Stimulated activated CD4-positive, alpha-beta T cell treated with anti-CD3 and anti-CD28 coated beads, TNF-alpha, amount 100 ng/mL, for 48 hours (primary cell): ENCODE measurements at regions not wholly inside any gene's neighbourhood (a gene's known extent, or its start where the extent isn't known, plus 50 kb on each side); places are given as distances from the start of the nearest gene placed in this dataset.
"Not testable (repeated sequence)": the region's sequence is repeated elsewhere in the genome, so short reads cannot be mapped to it uniquely, and the experiment has no call there.

ENCODE experiments used
- DNase-seq, 3 donors: peaks; one replicate each; pipeline ENCODE4 v3.0.0-alpha.2; 2020; ENCODE audit warnings: low read depth in 3 of 3

GRCh38 chr9:34907044-34907443, 51.0 kb upstream of the PHF24 start:
- DNase-seq = no peak

DNA sequence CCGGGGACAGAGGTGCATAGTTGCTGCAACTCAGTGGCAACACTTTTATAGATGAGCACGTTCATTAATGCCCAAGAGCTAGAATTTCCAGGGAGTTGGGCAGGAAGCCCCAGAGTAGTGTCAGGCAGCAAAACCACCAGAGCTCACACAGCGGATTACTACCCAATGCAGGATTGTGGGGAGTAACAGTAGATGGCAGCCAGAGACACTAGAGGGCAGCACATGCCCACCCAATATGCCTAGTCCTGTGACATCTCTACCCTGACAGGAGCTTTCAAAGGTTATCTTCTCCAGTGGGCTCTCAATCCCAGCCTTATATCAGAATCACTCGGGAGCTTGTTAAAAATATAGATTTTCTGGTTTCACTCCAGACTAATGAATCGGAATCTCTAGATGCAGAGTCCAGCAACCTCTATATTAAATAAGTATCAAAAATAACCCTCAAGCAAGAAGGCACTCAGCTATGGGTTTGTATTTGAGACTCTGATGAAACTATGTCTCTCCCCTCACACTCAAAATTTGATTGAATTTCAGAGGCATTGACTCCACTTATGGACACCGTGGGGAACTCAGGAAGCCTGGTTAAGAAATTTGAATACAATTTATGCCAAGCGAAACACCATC, 58.4 kb upstream of the PHF24 start:
- DNase-seq = peak; percentile 56 to 68 (median 58)

- DNase-seq = no peak
Observed at GRCh38 chr9:34898846-34899245, 59.2 kb upstream of the PHF24 start.

DNA sequence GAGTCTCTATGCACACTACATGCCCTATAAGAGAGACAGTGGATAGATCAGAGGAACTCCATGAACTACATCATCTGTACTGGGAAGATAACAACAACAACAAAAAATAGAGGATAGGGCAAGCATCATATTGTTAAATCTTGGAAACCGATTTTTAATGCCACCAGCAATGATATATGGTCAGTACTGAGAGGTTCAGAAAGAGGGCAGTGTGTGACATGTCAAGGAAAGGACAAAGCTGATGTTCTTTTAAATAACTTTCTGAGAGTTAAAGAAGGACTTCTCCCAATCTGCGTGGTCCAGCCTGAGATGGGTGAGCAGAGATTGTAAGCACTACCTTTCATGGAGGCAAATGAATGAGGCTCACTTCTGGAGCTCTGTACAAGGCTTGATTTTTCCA, 62.0 kb upstream of the PHF24 start:
- DNase-seq = no peak

DNA sequence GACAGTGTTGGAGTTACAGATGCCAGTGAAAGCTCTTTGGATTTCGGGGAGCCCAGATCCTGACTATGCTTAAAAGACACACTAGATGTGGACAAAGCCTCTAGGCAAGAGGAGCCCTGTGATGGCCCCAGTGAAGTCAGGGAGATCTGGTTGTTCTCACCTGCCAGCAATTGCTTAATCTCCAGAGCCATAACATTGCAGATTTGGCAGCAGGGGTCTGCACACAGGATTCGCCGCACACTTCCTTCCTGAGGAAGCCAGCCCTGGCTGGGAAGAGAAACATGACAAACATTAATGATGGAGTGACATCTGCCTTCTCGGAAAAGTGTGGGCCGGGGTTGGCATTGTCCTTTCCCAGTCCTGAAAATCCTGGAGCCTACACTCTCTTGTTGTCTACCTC, 65.2 kb upstream of the PHF24 start:
- DNase-seq = no peak

GRCh38 chr9:34891386-34891785, 66.7 kb upstream of the PHF24 start:
- DNase-seq = no peak

DNA sequence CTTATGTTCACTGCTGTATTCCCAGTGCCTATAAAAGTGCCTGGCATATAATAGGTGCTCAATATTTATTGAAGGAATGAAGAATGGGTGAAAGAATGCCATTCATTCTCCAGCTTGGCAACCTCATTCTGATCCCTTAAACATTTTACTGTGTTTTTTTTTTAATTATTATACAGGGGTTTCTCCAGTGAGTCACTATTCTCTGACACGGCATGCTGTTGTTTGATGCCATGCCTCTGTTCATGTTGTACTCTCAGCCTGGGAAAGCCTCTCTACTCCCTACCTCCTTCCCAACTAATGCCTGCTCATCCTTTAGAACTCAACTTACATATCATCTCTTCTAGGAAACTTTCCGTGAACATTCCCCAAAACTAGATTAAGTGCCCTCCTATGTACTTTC, 70.2 kb upstream of the PHF24 start:
- no peak for DNase-seq

DNA sequence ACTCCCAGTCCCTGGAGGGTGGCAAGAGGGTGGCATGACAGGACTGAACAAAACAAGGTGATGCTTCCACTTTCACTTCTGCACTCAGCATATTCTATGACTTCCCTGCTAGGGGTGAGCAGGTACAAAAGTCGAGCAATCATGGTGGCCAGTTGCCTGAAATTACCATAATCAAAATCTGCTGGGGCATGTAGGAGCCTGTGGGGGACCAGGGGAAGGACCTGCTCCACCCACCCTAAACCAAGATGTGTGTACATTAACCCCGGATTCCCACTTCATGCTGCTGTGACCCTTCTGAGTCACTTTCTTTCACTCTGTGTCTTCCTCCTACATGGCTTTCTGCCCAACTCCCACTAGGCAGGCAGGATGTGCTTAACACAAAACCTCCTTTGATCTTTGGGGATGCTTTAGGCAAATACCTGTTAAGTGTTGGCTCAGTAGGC, 73.3 kb upstream of the PHF24 start:
- peak; percentile 3 to 27 (median 15) for DNase-seq

GRCh38 chr9:34876096-34876495, 82.0 kb upstream of the PHF24 start:
- DNase-seq = no peak

DNA sequence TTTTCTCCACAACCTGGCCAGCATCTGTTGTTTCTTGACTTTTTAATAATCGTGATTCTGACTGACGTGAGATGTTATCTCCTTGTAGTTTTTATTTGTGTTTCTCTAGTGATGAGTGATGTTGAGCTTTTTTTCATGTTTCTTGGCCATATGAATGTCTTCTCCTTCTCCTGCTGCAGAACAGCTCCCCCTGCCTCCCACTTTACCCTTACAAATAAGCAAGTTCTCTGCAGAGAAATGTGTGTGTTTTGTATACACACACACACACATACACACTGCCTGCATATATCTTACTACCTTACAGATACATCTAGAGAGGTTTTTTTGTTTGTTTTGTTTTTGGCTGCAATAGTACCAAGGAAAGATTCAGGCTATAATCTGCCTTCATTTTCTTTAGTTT, 88.7 kb upstream of the PHF24 start:
- no peak for DNase-seq

- no peak for DNase-seq
Observed at GRCh38 chr9:34866614-34867013, 91.5 kb upstream of the PHF24 start.

DNA sequence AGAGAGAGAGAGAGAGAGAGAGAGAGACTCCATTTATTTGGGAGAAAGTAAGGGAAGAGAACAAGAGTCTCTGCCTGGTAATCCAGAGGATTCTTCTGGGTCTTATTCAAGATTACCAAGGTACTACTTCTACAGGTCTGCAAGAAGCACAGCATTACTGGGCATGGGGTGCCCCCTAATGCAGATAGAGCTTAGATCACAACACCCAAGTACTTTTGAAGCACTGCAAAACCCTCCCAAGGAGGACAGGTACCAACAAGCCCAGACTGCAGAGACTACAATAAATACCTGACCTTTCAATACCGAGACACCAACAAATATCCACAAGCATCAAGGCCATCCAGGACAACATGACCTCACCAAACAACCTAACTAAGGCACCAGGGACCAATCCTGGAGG, 94.7 kb upstream of the PHF24 start:
- no peak for DNase-seq

- no peak for DNase-seq
Observed at GRCh38 chr9:34862836-34863235, 95.2 kb upstream of the PHF24 start.

DNA sequence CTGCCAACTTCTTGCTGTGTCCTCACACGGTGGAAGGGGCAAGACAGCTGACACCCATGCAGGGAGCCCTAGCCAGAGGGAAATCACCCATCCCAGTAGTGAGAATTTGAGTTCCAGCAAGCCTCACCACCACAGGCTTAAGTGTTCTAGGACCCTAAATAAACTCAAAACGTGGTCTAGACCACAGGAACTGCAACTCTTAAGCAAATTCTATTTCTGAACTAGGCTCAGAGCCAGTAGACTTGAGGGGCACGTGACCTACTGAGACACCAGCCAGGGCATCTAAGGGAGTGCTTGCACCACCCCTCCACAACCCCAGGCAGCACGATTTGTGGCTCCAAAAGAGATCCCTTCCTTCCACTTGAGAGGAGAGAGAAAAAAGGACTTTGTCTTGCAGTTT, 96.0 kb upstream of the PHF24 start:
- DNase-seq = no peak

- DNase-seq = not testable (repeated sequence)
Observed at GRCh38 chr9:34855016-34855415, 103.1 kb upstream of the PHF24 start.

DNA sequence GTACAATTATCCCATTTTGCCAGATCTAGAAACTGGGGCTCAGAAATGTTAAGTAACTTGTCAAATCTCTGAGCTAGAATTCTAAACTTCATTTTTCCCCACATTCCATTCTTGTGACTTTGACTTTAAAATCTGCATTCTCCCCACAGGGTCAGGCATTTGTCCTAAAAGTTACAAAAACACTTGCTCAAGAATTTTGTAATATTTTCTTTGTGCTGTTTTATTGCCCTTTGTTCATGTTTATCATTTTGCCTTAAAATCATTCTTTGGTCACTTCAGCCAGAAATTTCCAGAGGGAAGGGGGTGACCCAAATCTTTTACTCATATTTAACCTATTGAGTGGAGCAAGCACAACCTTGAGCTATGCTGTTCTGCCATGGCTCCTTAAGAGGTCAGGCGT, 120.1 kb upstream of the CCL21 start:
- DNase-seq = no peak

GRCh38 chr9:34826999-34827538, 117.1 kb upstream of the CCL21 start:
- DNase-seq = no peak

DNA sequence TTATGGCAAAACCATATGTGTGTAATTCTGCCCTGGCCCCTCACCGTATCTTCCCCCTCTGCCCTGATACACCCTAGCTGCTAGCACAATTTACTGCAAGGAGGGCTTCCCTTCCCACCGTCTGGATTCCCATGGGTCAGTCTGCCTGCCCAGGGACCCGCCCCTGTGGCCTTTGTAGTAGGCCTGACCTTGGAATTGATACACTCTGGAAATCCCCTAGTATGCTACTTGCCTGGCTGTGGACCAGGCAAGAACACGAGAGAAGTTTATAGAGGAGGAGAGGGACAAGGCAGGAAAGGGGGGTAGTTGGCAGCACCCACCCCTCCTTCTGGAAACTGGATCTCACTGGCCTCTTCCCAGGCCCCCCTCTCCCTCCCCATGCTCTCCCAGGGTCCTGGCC, 115.8 kb upstream of the CCL21 start:
- no peak for DNase-seq

DNA sequence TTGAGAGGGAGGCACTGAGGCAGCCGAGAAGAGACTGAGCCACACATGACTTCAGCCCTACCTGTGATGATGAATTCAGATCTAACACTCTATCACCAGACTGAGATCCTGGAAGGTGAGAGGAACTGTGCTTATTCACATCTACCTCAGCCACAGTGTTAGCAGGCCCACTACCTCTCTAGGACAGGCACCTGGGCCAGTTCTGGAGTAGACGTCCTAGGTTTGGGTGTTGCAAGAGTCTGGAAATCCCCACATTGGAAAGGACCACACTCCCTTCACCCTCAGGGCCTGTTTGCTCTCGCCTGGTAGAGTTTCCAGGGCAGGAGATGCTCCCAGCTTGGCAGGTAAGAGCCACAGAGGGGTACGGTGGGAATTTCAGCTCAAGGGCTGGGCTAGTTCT, 113.8 kb upstream of the CCL21 start:
- DNase-seq = no peak

DNA sequence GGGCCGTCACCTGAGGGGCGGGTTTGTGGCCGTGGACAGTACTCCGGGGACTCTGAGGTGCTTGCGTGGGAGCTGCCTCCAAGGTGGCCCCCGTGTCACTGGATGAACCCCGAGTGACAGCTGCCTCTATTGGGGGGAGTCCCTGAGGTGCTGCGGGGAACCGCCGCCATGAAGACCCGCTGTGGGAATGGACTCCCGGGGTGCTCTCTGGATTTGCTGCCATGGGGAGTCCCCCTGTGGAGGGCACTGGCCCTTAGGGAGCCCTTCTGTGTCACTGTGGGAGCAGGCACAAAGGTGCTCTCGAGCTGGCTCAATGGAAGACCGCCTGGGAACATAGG, 100.2 kb upstream of the CCL21 start:
- DNase-seq = no peak

GRCh38 chr9:34809504-34810186, 99.7 kb upstream of the CCL21 start:
- DNase-seq = no peak

DNA sequence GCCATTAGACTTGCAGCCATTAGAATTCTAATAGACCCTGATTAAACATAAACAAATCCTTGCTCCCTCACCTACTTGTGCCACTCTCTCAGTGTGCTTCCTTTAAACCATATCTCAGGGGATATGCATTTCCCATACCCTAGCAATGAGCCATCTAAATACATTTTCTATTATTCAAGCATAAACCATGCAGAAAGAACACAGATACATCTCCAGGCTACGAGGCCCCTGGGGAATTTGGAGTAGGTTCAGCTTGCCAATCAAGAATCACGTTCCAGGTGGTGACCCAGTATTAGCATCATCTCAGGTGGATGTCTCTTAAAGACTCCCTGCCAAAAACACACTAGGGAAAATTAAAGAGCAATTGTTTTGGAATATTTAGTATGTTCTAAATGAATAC, 93.0 kb upstream of the CCL21 start:
- DNase-seq = no peak

- no peak for DNase-seq
Observed at GRCh38 chr9:34797367-34797766, 87.4 kb upstream of the CCL21 start.

DNA sequence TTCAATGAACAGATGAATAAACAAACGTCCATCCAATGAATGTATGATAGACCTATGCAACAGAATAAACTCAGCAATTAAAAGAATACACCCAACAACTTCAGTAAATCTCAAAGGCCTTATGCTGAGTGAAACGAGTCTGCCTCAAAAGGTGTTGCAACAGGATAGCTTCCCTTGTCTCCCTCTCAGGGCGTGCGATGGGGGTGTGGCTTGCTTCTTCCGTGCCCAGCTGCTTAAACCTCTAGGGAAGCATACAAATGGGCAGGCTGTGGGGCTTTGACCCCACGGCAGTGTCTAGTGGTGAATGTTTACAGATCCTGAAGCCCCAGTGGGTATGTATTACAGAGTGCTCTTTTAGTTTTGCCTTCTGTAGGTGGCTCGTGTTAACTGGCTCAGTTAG, 87.0 kb upstream of the CCL21 start:
- no peak for DNase-seq
